ENCODE measurements at regions not wholly inside any gene's neighbourhood (a gene's known extent, or its start where the extent isn't known, plus 50 kb on each side); places are given as distances from the start of the nearest gene placed in this dataset.

- ATAC-seq (no peak), DNase-seq (no peak)
- no peaks in the 10 kb centered on the region for H3K9me3 Mint-ChIP-seq
- TF ChIP-seq CTCF (IDR thresholded peaks at IDR 0.05) = no peak
- H3K27me3 Mint-ChIP-seq = no peaks in the 10 kb centered on the region
- no peaks in the 10 kb centered on the region for H3K36me3 Mint-ChIP-seq (ENCODE audit: low read depth)
- POLR2A ChIA-PET = no interaction called here
- no peaks in the 10 kb centered on the region for H3K4me1 Mint-ChIP-seq (ENCODE audit: low read depth)
- no peak overlapping the region for H3K27ac Mint-ChIP-seq
- intact Hi-C loops (cut with micrococcal nuclease) = no loop called here
- no peak overlapping the region for H3K4me3 Mint-ChIP-seq
- CTCF ChIA-PET = no interaction called here
These were observed 440.3 kb upstream of the DPH6 start for GRCh38 chr15:35986191-35986721.

GRCh38 chr15:35987056-35987455 is 441.1 kb upstream of the DPH6 start:
- intact Hi-C loops (cut with micrococcal nuclease) = no loop called here
- no peaks in the 10 kb centered on the region for H3K27me3 Mint-ChIP-seq
- H3K4me1 Mint-ChIP-seq (ENCODE audit: low read depth) = no peaks in the 10 kb centered on the region
- no peak overlapping the region for H3K4me3 Mint-ChIP-seq
- CTCF ChIA-PET = no interaction called here
- H3K36me3 Mint-ChIP-seq (ENCODE audit: low read depth) = no peaks in the 10 kb centered on the region
- DNase-seq (no peak), ATAC-seq (no peak)
- POLR2A ChIA-PET = no interaction called here
- no peaks in the 10 kb centered on the region for H3K9me3 Mint-ChIP-seq
- no peak overlapping the region for H3K27ac Mint-ChIP-seq
- TF ChIP-seq CTCF (IDR thresholded peaks at IDR 0.05) = no peak

DNA sequence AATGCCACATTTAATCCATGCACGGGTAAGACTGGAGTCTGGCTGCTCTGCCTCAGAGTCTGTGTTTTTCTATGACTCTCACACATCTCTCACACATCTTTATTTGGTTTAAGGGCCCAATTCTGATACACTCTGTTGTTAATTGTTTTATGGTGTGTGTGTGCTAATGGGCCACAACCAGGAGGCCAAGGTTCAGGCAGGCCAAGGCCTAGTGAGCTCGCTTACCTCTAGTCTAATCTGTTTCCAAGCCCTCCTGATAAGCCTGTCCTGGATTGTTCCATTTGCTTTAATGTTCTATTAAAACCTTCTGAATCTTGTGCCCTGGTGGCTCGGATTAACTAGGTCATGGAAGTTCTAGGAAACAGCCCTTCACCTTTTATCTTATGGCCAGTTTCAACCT is 445.4 kb upstream of the DPH6 start:
- intact Hi-C loops (cut with micrococcal nuclease) = no loop called here
- H3K4me1 Mint-ChIP-seq (ENCODE audit: low read depth) = no peaks in the 10 kb centered on the region
- ChIA-PET POLR2A (no interaction called here), CTCF (no interaction called here)
- ATAC-seq = no peak
- no peak for DNase-seq
- no peaks in the 10 kb centered on the region for H3K9me3 Mint-ChIP-seq
- no peak overlapping the region for H3K27ac Mint-ChIP-seq
- no peaks in the 10 kb centered on the region for H3K36me3 Mint-ChIP-seq (ENCODE audit: low read depth)
- no peak for TF ChIP-seq CTCF (IDR thresholded peaks at IDR 0.05)
- no peaks in the 10 kb centered on the region for H3K27me3 Mint-ChIP-seq
- H3K4me3 Mint-ChIP-seq = no peak overlapping the region

- H3K27ac Mint-ChIP-seq = no peak overlapping the region
- ChIA-PET POLR2A (interaction anchor here (0.6 kb wide), 1 partner anchor 369 kb away, joined by 4 read pairs; no protein-coding TSS in a partner anchor), CTCF (no interaction called here)
- ATAC-seq (no peak), DNase-seq (no peak)
- H3K9me3 Mint-ChIP-seq = no peaks in the 10 kb centered on the region
- no peaks in the 10 kb centered on the region for H3K27me3 Mint-ChIP-seq
- TF ChIP-seq CTCF (IDR thresholded peaks at IDR 0.05) = no peak
- no peaks in the 10 kb centered on the region for H3K4me1 Mint-ChIP-seq (ENCODE audit: low read depth)
- no peaks in the 10 kb centered on the region for H3K36me3 Mint-ChIP-seq (ENCODE audit: low read depth)
- no peak overlapping the region for H3K4me3 Mint-ChIP-seq
- intact Hi-C loops (cut with micrococcal nuclease) = no loop called here
These were observed 446.8 kb upstream of the DPH6 start for GRCh38 chr15:35992791-35993190.

- intact Hi-C loops (cut with micrococcal nuclease) = no loop called here
- Mint-ChIP-seq H3K9me3 (no peaks in the 10 kb centered on the region), H3K36me3 (ENCODE audit: low read depth) (no peaks in the 10 kb centered on the region), H3K4me3 (no peak overlapping the region), H3K27me3 (no peaks in the 10 kb centered on the region), H3K4me1 (ENCODE audit: low read depth) (no peaks in the 10 kb centered on the region), H3K27ac (no peak overlapping the region)
- ATAC-seq = no peak
- TF ChIP-seq CTCF (IDR thresholded peaks at IDR 0.05) = no peak
- ChIA-PET POLR2A (interaction anchor here (0.6 kb wide), 1 partner anchor 368 kb away, joined by 4 read pairs; no protein-coding TSS in a partner anchor), CTCF (no interaction called here)
- DNase-seq = no peak
These were observed 447.2 kb upstream of the DPH6 start for GRCh38 chr15:35993196-35993595.
